Activated CD4-positive, alpha-beta T cell treated with anti-CD3 and anti-CD28 coated beads, Interleukin-2, amount 50 U/mL, for 4 hours (primary cell): ENCODE measurements at regions not wholly inside any gene's neighbourhood (a gene's known extent, or its start where the extent isn't known, plus 50 kb on each side); places are given as distances from the start of the nearest gene placed in this dataset.

Experiments used
- DNase-seq, 2 experiments: peaks; one replicate each; pipeline ENCODE4 v3.0.0-alpha.2; 2020

DNA sequence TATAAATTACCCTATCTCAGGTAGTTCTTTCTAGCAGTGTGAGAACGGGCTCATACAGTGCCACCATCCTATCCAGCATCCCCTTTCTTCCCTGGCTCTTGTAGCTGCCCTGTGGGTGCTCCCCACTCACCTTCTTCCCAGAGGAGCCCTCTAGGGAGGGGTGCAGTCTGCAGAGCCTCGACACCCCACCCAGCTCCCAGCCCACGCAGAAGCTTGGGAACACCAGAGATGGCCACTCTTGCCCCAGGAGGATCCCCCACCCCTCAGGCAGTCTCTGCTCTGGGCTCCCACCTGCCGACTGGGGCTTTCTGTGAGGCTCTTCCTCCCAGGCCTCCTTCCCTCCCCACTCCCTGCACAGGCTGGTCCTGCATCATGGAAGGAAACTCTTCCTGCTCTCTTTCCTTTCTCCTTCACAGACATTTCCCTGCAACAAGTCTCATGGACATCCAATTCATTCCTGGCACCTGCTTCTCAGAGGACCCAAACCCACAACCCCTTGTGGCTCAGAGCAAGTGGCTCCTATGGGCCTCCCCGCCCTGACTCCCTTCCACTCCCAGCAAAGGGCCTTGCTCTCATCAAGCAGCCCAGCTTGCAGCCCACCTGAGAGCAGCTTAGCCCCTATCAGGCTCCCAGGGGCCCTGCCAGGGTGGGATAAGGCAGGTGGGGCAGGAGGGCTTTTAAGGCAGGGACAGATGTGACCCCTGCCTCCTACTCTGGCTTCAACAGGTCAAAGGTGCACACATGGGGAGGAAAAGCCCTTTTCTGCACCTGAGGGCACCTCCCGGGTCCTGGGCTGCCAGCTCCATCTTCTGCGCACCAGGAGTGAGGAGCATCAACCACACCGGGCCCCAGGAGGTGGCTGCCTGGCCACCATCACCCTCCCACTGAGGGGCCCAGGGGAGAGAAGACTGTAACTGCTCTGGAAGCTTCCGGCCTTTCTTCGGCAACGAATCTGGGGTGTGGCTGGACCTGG lies 263.8 kb upstream of the TNRC6C start:
- DNase-seq, result no peak

DNA sequence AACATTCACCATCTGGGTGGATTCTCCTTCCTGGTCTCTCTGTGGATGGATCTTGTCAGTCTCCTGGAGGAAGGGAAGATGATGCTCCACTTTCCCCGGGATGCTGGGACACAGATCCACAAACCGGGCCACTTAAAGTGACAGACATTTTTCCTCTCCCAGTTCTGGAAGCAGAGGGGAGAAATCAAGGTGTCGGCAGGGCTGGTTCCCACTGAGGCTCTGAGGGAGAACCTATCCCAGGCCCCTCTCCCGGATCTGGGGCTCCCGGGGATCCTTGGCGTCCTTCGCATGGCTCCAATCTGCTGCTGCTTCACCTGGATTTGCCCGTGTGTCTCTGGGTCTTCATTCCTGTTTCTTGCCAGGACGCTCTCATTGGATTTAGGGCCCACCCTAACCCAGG lies 263.1 kb upstream of the TNRC6C start:
- DNase-seq, result no peak

DNA sequence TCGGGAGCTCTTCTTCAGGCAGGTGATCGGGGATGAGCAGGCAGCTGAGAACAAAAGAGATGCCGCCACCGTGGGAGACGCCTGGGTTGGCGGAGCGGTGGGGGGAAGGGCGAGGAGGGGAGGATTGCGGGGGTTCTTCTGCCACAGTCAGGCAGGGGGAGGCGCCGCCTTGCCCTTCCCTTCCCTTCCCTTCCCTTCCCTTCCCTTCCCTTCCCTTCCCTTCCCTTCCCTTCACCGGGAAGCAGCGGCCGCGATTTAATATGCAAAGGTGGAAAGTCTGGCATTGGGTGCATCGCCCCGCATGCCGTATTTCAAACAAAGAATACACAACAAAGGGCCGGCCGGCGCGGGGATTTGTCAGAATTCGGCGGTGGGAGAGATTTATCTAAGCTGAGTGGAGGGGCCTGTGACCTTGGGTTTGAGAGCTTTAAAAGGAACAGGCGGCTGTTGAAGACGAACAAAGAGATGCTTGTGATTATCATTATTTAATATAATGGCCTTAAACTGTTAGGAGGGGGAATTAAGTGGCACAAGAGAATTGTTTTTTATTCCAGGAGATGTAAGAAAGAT lies 262.3 kb upstream of the TNRC6C start:
- no peak for DNase-seq

DNA sequence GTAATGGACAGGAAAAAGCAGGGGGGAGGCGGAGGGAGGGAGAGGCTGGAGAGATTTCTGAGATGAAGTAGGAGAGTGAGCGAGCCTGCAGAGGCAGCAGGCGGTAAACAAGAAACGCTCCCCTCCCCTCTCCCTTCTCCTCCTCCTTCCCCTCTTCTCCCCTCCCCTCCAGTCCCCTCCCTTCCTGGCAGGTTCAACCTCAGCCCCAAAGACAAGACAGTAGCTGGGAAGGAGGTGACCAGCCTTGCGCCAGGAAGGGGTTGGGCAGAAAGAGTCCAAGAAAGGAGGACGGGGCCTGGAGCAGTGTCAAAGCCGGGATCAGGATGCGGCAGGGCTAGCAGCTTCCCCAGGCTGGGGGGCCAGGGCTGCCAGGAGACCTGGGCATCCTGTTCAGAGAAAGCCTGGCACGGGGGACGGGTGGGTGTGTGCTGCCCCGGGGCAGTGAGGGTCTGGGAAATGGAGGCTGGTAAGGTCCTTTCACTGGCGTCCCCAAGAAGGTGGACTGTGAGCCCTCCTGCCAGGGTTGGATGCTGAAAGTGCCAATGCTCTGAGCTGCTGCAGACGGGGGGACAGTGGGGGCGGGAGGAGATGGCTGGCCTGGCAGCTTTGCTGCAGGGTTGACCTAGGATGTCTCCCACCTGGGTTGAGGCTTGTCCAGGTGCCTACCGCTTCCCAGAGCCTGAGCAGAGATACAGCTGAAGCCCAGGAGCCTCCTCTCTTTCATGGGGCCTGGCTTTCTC lies 261.6 kb upstream of the TNRC6C start:
- no peak for DNase-seq

DNA sequence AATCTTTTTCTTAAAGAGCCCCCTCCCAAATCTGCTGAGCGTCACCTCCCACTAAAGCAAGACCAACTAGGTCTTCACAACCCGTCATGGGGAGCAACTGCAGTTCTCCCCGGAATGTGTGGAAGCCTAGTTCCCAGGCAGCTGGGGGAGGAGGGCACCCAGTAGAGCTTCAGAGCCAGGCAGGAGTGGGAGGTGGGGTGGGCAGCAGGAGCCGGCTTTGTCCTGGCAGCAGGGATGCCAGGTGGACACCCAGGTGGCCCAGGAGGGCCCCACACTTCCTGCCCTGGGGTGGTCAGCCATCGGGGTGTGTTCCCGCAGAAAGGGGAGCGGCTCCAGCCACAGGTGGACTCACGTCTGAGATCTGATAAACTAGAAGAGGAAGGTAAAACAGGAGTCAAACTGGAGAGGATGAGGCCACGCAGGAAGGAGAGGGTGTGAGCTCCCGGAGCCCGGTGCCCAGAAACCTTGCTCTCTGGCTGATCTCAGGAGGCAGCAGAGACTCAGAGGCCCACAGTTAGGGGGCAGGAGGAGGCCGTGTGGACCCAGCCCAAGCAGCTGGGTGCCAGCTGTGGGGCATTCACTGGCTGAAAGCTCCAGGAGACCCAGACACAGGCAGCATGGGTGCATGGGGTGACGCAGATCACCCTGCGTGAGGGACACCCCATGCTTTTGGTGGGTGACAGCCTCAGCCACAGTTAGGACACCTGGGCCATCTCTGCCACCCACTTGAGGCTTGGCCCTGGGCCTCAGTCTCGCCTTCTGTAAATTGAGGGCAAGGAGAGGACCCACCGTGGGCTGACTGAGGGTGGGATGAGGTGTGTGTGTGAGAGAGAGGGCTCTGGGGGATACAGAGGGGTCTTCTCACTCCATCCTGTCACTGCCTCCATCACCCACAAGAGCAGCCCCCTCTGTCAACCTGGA lies 260.8 kb upstream of the TNRC6C start:
- DNase-seq, result no peak

DNA sequence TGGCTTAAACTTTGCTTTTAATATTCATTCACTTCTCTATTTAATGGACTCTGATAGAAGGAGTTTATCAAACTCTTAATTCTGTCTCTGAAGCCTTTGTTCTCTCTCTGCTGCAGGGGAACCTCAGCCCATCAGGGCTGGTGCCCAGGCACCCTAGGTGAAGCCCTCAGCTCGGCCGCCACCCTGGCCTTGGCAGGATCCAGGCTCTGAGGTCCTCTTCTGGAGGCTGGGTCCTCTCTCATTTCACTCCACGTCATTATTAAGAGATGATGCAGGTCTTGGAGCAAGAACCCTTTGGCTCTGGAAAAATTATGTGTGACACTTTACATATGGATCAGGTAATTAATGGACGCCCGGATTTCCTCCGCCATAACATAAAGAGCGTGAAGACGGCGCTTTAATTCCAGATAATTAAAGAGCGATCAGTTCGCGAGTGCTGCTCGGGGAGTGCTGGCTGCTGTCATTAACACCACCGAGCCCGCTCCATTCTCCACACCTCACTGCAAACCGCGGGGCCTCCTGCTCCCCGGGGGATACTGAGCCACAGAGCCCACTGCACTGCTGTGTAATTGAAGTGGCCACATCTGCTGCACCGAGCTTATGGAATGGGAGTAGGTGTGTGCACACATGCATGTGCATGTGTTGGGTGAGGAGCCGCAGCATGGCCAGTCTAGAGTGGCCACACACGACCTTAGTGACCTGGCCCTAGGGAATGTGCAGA lies 259.4 kb upstream of the TNRC6C start:
- DNase-seq, result no peak

DNA sequence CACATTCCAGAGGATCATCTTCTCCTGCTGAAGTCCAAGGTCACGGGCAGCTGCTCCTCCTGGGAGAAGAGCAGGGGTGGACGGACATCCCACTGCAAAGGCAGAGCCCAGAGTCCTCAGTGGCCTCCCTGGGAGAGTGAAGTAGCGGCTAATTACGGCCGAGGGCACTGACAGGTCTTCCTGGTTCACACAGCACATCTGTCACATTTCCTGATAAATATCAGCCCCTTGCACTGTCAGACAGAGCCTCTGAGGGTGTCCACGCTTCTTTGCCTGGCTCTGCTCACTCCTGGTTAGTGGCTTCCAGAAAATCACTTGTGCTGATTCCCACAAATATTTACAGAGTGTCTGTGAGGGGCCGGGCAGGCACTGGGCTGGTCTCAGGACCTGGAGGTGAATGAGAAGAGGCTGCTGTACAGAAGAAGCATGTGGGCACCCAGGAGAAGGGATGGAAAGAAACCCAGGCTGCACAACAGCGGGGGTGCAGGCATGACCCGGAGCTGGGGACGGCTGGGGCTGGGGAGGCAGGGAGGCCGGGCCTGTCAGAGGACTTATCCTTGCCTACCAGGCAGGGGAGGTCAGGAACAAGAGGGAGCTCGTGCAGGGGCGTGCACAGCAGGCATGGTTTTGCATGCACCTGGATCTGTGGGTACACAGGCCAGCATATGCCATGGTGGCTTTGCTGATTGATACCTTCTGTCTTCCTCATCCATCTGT lies 258.2 kb upstream of the TNRC6C start:
- no peak for DNase-seq

DNA sequence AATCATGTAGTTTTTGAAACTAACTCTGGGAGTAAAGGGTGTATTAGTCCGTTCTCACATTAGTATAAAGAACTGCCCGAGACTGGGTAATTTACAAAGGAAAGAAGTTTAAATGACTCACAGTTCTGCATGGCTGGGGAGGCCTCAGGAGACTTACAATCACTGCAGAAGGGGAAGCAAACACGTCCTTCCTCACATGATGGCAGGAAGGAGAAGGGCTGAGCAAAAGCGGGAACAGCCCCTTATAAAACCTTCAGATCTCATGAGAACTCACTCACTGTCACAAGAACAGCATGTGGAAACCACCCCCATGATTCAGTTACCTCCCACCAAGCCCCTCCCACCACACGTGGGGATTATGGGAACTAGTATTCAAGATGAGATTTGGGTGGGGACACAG lies 256.5 kb upstream of the TNRC6C start:
- DNase-seq, result no peak

DNA sequence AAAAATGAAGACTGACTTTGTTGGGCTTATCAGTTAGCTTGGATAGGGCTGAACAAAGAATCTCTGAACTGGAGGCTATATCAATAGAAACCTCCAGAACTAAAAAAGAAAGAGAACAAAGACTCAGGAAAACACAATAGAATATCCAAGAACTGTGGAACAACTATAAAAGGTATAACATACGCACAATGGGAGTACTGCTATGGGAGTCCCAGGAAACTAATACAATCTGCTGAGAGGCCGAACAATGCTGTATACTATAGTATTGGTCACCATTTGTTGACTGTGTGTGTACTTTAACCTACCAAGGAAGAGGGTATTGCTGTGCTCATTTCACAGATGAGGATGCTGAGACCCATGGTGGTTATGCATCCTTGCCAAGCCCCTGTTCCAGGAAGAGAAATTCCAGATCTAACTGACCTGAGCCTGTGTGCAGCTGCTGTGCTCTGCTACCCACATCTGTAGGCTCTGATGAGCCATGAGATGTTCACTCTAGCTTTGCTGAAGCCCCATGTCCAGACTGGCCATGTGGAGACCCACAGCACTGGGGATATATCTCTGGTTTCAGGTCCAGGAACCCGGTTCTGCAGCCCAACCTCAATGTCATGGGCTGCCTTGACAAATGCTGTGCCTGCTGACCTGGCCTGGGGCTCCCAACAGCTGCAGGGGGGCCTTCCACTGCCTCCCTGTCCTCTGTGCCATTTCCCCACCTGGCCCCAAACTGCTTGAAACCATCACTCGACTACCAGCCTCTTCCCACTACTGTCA lies 254.3 kb upstream of the TNRC6C start:
- no peak for DNase-seq

DNA sequence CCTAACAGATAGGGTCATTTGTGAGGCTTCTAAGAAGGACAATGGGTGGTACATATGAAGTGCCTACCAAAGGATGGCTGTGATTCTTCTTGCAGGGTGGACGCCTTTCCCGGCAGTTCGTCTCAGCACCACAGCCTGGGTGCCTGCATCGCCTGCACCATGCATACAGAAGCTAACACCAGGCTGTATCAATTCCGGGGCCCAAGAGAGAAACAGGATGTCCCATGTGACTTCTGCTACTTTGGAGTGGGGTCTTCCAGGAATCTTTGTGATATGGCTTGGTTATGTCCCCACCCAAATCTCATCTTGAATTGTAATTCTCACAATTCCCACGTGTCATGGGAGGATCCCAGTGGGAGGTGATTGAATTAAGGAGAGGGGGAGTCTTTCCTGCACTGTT lies 251.6 kb upstream of the TNRC6C start:
- DNase-seq, result no peak

DNA sequence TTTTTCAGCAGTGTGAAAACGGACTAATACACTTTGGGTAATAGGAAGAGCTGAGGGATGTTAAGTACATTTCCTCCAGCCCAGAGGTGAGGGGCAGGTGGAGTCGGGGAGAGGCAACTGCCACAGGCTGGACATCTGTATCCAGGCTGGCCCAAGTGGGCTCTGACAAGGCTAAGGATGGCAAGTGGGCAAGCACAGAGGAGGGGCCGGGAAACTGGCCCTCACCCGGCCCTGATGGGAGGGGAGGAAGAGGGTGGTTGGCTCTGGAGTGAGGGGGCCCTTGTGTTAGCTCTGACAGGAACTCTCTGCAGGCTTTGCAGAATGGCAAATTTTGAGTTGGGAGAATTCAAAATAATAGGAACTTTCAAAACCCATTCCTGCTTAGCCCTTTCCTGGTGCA lies 251.0 kb upstream of the TNRC6C start:
- DNase-seq, result no peak

DNA sequence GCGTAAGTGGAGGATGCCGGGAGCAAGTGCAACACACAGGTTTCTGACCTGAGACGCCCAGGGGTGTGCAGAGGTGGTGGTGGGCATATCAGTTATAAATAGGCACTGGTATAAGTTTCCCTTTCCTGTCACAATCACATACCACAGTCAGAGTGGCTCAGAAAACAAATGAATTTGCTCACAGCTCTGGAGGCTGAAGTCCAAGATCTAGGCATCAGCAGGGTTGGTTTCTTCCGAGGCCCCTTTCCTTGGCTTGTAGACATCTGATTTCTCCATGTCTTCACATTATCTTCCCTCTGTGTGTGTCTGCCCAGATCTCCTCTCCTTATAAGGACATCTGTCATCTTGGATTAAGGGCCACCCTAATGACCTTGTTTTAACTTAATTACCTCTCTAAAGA lies 250.5 kb upstream of the TNRC6C start:
- no peak for DNase-seq

DNA sequence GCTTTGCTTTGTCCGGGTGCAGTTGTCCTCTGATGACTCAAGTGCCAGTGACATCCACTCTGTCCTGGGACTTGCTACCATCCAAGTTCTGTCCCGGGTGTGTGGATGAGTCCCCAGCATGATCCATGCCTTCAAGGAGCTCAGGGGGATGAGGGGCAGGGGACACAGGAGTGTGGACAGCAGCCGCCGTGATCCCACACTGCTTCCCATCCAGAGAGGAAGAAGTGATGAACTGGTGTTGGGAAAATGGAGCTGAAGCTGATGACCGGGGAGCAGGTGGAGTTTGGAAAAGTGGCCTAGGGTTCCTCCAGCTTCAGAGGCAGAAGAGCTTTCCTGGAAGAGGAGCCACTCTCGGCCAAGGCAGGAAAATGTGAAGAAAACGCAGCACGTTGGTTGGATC lies 249.6 kb upstream of the TNRC6C start:
- no peak for DNase-seq

DNA sequence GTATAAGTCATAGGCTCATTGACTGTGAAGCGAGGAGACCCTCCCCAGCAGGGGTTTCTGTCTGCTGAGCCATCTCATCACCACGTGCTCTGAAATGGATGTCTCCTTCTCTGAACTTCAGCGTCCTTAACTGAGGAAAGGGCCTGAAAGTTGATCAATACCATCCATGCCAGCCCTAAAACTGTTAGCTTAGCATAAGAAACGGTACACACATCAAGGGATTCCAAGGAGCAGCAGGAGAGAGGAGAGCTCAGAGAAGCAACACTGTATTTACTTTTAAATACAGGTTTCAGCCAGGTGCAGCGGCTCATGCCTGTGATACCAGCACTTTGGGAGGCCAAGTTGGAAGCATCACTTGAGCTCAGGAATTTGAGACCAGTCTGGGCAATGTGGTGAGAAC lies 248.9 kb upstream of the TNRC6C start:
- DNase-seq, result no peak

DNA sequence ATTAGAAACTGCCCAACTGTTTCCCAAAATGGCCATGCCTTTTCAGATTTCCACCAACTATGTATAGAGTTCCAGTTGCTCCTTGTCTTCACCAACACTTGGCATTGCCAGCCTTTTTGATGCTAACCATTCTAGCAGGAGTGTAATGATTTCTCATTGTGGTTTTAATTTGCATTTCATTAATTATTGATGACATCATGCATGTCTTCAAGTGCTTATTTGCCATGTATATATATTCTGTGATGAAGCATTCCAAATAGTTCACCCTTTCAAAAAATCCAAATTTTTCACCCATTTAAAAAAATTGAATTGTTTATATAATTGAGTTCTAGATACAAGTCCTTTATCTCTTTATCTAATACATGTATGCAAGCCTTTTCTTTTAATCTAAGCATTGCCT lies 245.9 kb upstream of the TNRC6C start:
- no peak for DNase-seq

DNA sequence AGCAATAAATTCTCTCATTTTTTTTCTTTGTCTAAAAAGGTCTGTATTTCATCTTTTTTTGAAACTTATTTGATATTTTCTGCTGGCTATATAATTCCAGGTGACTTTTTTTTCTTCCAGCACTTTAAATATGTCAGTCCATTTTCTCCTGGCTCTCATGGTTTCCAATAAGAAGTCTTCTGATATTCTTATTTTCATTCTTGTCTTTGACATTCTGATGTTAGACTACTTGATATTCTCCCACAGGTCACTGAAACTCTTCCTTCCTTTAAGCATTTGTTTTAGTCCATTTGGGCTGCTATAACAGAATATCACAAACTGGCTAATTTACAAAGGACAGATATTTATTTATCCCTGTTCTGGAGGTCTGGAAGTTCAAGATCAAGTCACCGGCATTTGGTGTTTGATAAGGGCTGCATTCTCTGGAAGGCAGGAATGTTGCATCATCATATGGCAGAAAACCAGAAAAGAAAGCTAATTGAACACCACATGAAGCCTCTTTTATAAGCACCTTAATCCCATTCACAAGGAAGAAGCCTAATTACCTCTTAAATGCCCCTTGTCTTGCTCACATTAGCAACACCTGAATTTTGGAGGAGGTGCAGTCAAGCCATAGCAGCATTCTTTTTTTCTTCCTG lies 242.1 kb upstream of the TNRC6C start:
- DNase-seq, result no peak

DNA sequence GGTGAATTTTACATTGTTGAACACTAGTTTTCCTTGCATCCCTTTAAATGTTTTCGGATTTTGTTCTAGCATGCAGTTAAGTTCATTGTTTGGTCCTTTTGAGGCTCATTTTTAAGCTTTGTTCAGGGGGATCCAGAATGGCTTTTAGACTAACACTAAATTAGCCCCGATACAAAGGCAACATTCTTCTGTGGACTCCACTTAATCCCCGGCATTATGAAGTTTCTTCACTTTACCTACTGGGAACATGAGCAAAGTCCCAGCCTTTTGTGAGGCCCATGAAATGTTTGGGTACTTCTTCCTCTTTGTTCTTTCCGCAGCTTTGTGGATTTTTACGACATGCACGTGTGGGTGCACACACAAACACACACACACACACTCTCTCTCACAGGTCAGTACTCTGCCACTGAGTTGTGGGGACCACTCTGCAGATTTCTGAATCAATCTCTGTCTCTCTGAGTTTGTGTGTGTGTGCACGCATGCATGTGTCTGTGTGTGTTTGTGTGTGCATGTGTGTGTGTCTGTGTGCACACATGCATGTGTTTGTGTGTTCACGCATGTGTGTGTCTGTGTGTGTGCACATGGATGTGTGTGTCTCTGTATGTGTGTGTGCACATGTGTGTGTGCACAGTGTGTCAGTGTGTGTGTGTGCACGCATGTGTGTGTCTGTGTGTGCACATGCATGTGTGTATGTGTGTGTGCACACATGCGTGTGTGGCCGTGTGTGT lies 240.4 kb upstream of the TNRC6C start:
- DNase-seq, result no peak

DNA sequence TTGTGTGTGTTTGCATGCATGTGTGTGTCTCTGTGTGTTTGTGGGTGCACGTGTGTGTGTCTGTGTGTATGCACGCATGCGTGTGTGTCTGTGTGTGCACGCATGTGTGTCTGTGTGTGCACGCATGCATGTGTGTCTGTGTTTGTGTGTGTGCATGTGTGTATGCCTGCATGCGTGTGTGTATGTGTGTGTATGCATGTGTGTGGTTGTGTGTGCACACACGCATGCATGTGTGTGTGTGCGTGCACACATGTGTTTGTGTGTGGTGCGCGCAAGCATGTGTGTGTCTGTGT lies 239.9 kb upstream of the TNRC6C start:
- no peak for DNase-seq

DNA sequence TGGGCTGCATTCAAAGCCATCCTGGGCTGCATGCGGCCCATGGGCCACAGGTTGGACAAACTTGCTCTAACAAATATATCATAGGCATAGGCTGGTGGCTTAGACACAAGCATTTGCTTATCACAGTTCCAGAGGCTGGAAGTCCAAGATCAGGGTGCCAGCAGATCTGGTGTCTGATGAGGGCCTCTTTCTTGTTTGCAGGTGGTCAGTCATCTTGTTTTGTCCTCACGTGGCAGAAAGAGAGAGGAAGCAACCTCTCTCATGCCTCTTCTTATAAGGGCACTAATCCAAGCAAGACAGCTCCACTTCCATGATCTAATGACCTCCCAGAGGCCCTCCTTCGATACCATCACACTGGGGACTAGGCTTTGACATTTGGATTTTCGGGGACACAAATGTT lies 238.7 kb upstream of the TNRC6C start:
- no peak for DNase-seq
